BE2C (cell line): ENCODE measurements at regions not wholly inside any gene's neighbourhood (a gene's known extent, or its start where the extent isn't known, plus 50 kb on each side); places are given as distances from the start of the nearest gene placed in this dataset.

Experiments used
- DNase-seq: peaks from one replicate; pipeline ENCODE4 v3.0.0-alpha.2; 2020
- H3K27me3 ChIP-seq: fragments of 250-450 bp; sonication (Bioruptor Pico); 2 replicates; pipeline ENCODE4 v1.5.1; 2020; ENCODE audit warnings: mild to moderate bottlenecking
- H3K36me3 ChIP-seq: fragments of 250-450 bp; sonication (Bioruptor Pico); 2 replicates; pipeline ENCODE4 v1.5.1; 2020; ENCODE audit warnings: mild to moderate bottlenecking
- H3K4me1 ChIP-seq: fragments of 250-450 bp; sonication (Bioruptor Pico); 2 replicates; pipeline ENCODE4 v1.5.1; 2020
- H3K4me3 ChIP-seq: 2 replicates; pipeline ENCODE4 v1.5.1; 2011; ENCODE audit warnings: low read depth, low read length
- H3K9me3 ChIP-seq: fragments of 250-450 bp; sonication (Bioruptor Pico); 2 replicates; pipeline ENCODE4 v1.5.1; 2020
- CTCF ChIP-seq: IDR thresholded peaks from 2 replicates; pipeline ENCODE4 v1.5.1; 2012; ENCODE audit warnings: mild to moderate bottlenecking, low read depth, low read length

GRCh38 chr12:4049298-4050080, 176.3 kb upstream of the PARP11 start:
- Histone ChIP-seq H3K36me3 (no peaks in the 10 kb centered on the region), H3K4me3 (no peak overlapping the region), H3K9me3 (no peaks in the 10 kb centered on the region), H3K4me1 (no peaks in the 10 kb centered on the region), H3K27me3 (peaks cover 33% of the 10 kb centered on the region)
- TF ChIP-seq CTCF = no peak
- DNase-seq = no peak

- H3K4me1 ChIP-seq = no peaks in the 10 kb centered on the region
- no peak for DNase-seq
- H3K9me3 ChIP-seq = no peaks in the 10 kb centered on the region
- no peak overlapping the region for H3K4me3 ChIP-seq
- H3K36me3 ChIP-seq = no peaks in the 10 kb centered on the region
- TF ChIP-seq CTCF = no peak
- H3K27me3 ChIP-seq = peaks cover 37% of the 10 kb centered on the region
These were observed 174.2 kb upstream of the PARP11 start for GRCh38 chr12:4047421-4047820.

- H3K4me3 ChIP-seq = no peak overlapping the region
- peaks cover 37% of the 10 kb centered on the region for H3K27me3 ChIP-seq
- no peaks in the 10 kb centered on the region for H3K36me3 ChIP-seq
- no peaks in the 10 kb centered on the region for H3K9me3 ChIP-seq
- H3K4me1 ChIP-seq = no peaks in the 10 kb centered on the region
- no peak for TF ChIP-seq CTCF
- DNase-seq = no peak
These were observed 173.3 kb upstream of the PARP11 start for GRCh38 chr12:4046495-4046840.

GRCh38 chr12:4045786-4046494, 172.7 kb upstream of the PARP11 start:
- no peak for DNase-seq
- no peaks in the 10 kb centered on the region for H3K4me1 ChIP-seq
- no peak overlapping the region for H3K4me3 ChIP-seq
- no peaks in the 10 kb centered on the region for H3K36me3 ChIP-seq
- H3K9me3 ChIP-seq = no peaks in the 10 kb centered on the region
- peaks cover 37% of the 10 kb centered on the region for H3K27me3 ChIP-seq
- no peak for TF ChIP-seq CTCF

- no peaks in the 10 kb centered on the region for H3K4me1 ChIP-seq
- DNase-seq = no peak
- H3K36me3 ChIP-seq = no peaks in the 10 kb centered on the region
- H3K4me3 ChIP-seq = no peak overlapping the region
- H3K9me3 ChIP-seq = no peaks in the 10 kb centered on the region
- peaks cover 37% of the 10 kb centered on the region for H3K27me3 ChIP-seq
- no peak for TF ChIP-seq CTCF
These were observed 171.8 kb upstream of the PARP11 start for GRCh38 chr12:4044736-4045730.
